ENCODE measurements at regions not wholly inside any gene's neighbourhood (a gene's known extent, or its start where the extent isn't known, plus 50 kb on each side); places are given as distances from the start of the nearest gene placed in this dataset.

DNA sequence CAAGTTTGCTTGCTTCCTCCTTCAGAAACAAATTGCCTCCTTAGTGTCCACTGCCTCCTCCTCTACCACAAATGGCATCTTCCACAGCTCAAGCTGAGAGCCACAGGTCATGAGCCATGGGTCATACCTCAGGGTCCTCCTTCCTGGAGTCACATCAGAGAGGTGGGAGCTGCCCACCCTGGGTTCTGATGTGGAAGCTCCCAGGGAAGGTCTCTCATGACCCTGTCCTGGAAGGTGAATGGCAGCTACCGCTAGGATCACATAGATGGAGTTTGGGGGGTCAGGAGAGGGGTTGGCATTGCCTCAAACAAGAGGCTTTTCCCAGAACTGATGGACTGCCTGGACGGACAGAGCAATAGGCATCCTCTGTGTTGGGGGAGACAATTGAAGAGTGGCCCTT lies 321.4 kb downstream of the MATN1 start:
- ChIA-PET CTCF (interaction anchor here (0.7 kb wide), 1 partner anchor 1476 kb away, joined by 4 read pairs; no protein-coding TSS in a partner anchor), POLR2A (no interaction called here)
- ATAC-seq (no peak), FAIRE-seq (no peak), DNase-seq (ENCODE audit: low read depth in 1 of 2, low spot score in 1 of 2) (no peak)
- Histone ChIP-seq H3K9me3 (no peaks in the 10 kb centered on the region), H3K27ac (no peak overlapping the region), H3K4me1 (no peaks in the 10 kb centered on the region), H3K4me3 (no peak overlapping the region), H3K4me2 (no peak overlapping the region)
- TF ChIP-seq, protein P1, sequence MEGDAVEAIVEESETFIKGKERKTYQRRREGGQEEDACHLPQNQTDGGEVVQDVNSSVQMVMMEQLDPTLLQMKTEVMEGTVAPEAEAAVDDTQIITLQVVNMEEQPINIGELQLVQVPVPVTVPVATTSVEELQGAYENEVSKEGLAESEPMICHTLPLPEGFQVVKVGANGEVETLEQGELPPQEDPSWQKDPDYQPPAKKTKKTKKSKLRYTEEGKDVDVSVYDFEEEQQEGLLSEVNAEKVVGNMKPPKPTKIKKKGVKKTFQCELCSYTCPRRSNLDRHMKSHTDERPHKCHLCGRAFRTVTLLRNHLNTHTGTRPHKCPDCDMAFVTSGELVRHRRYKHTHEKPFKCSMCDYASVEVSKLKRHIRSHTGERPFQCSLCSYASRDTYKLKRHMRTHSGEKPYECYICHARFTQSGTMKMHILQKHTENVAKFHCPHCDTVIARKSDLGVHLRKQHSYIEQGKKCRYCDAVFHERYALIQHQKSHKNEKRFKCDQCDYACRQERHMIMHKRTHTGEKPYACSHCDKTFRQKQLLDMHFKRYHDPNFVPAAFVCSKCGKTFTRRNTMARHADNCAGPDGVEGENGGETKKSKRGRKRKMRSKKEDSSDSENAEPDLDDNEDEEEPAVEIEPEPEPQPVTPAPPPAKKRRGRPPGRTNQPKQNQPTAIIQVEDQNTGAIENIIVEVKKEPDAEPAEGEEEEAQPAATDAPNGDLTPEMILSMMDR (IDR thresholded peaks at IDR 0.05) = no peak
- TF ChIP-seq RNF2 (IDR thresholded peaks at IDR 0.05; ENCODE audit: borderline replicate concordance, low read depth) (no peak), TFCP2L1 (CRISPR knock-in tag; IDR thresholded peaks at IDR 0.05) (no peak), HOXB5 (CRISPR knock-in tag; IDR thresholded peaks at IDR 0.05) (no peak), RCOR1 (IDR thresholded peaks at IDR 0.05; ENCODE audit: low read depth, low read length) (no peak), BHLHE40 (IDR thresholded peaks at IDR 0.05; ENCODE audit: low read depth, low read length) (no peak), CBX2 (IDR thresholded peaks at IDR 0.05; ENCODE audit: borderline replicate concordance, low read depth) (no peak), NR3C1 (IDR thresholded peaks at IDR 0.05) (no peak), CHD4 (IDR thresholded peaks at IDR 0.05; ENCODE audit: borderline replicate concordance) (no peak), MAZ (IDR thresholded peaks at IDR 0.05; ENCODE audit: borderline replicate concordance, low read depth, low read length) (no peak), JUNB (IDR thresholded peaks at IDR 0.05) (no peak), TP53 (CRISPR knock-in tag; IDR thresholded peaks at IDR 0.05) (no peak), EHF (CRISPR knock-in tag; IDR thresholded peaks at IDR 0.05) (no peak), EHMT2 (IDR thresholded peaks at IDR 0.05; ENCODE audit: low read depth) (no peak), GATA3 (IDR thresholded peaks at IDR 0.05; ENCODE audit: borderline replicate concordance) (no peak), KDM5A (IDR thresholded peaks at IDR 0.05) (no peak)
- TF ChIP-seq, protein P2, sequence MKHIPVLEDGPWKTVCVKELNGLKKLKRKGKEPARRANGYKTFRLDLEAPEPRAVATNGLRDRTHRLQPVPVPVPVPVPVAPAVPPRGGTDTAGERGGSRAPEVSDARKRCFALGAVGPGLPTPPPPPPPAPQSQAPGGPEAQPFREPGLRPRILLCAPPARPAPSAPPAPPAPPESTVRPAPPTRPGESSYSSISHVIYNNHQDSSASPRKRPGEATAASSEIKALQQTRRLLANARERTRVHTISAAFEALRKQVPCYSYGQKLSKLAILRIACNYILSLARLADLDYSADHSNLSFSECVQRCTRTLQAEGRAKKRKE (CRISPR knock-in tag; IDR thresholded peaks at IDR 0.05; ENCODE audit: low read depth) = no peak
- TF ChIP-seq, protein P3, sequence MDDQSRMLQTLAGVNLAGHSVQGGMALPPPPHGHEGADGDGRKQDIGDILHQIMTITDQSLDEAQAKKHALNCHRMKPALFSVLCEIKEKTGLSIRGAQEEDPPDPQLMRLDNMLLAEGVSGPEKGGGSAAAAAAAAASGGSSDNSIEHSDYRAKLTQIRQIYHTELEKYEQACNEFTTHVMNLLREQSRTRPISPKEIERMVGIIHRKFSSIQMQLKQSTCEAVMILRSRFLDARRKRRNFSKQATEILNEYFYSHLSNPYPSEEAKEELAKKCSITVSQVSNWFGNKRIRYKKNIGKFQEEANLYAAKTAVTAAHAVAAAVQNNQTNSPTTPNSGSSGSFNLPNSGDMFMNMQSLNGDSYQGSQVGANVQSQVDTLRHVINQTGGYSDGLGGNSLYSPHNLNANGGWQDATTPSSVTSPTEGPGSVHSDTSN (IDR thresholded peaks at IDR 0.05) = no peak
- TF ChIP-seq, protein P4, sequence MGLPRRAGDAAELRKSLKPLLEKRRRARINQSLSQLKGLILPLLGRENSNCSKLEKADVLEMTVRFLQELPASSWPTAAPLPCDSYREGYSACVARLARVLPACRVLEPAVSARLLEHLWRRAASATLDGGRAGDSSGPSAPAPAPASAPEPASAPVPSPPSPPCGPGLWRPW (IDR thresholded peaks at IDR 0.05) = no peak
- TF ChIP-seq, protein P5, sequence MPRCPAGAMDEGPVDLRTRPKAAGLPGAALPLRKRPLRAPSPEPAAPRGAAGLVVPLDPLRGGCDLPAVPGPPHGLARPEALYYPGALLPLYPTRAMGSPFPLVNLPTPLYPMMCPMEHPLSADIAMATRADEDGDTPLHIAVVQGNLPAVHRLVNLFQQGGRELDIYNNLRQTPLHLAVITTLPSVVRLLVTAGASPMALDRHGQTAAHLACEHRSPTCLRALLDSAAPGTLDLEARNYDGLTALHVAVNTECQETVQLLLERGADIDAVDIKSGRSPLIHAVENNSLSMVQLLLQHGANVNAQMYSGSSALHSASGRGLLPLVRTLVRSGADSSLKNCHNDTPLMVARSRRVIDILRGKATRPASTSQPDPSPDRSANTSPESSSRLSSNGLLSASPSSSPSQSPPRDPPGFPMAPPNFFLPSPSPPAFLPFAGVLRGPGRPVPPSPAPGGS (IDR thresholded peaks at IDR 0.05) = no peak
- 33% methylated on average over 1 of the region's 2 CpGs for WGBS (ENCODE audit: missing lambda C conversion rate)

DNA sequence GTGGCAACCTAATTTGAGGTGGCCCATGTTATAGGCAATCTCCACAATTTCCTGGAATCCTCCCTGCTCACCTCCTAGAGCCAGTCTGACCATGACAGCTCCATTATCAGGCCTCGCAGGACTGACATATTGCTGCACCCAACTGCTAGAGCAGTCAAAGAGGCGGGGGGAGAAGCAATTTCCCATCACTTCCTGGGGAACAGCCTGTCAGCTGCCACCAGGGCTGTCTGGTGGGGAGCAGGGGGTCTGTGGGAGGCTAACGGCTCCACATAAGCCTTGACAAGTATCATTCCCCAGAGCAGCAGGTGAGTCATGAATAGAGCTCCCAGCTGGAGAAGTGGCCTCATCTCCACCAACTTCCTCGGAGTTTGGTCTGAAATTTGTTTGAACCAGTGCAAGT lies 322.9 kb downstream of the MATN1 start:
- Histone ChIP-seq H3K27ac (no peak overlapping the region), H3K4me1 (no peaks in the 10 kb centered on the region), H3K9me3 (no peaks in the 10 kb centered on the region), H3K4me2 (no peak overlapping the region), H3K4me3 (no peak overlapping the region)
- DNase-seq (ENCODE audit: low read depth in 1 of 2, low spot score in 1 of 2) = no peak
- ATAC-seq = no peak
- TF ChIP-seq TP53 (CRISPR knock-in tag; IDR thresholded peaks at IDR 0.05) (no peak), CBX8 (IDR thresholded peaks at IDR 0.05) (no peak), HOXB13 (CRISPR knock-in tag; IDR thresholded peaks at IDR 0.05; ENCODE audit: low read depth) (no peak), RARB (CRISPR knock-in tag; IDR thresholded peaks at IDR 0.05) (no peak), FOSL2 (IDR thresholded peaks at IDR 0.05) (no peak), FOSL2 (CRISPR knock-in tag; IDR thresholded peaks at IDR 0.05) (no peak), MAFK (IDR thresholded peaks at IDR 0.05; ENCODE audit: partially characterized antibody) (no peak)
- TF ChIP-seq, protein P6, sequence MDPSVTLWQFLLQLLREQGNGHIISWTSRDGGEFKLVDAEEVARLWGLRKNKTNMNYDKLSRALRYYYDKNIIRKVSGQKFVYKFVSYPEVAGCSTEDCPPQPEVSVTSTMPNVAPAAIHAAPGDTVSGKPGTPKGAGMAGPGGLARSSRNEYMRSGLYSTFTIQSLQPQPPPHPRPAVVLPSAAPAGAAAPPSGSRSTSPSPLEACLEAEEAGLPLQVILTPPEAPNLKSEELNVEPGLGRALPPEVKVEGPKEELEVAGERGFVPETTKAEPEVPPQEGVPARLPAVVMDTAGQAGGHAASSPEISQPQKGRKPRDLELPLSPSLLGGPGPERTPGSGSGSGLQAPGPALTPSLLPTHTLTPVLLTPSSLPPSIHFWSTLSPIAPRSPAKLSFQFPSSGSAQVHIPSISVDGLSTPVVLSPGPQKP (IDR thresholded peaks at IDR 0.05; ENCODE audit: low read depth, low read length) = no peak
- no peak for FAIRE-seq
- CTCF ChIA-PET = interaction anchor here (2.8 kb wide), 1 partner anchor 20 kb away, joined by 15 read pairs; no protein-coding TSS in a partner anchor
- 7% methylated on average over 3 of the region's 4 CpGs for WGBS (ENCODE audit: missing lambda C conversion rate)
- POLR2A ChIA-PET = no interaction called here
